K562 (cell line): ENCODE measurements at regions not wholly inside any gene's neighbourhood (a gene's known extent, or its start where the extent isn't known, plus 50 kb on each side); places are given as distances from the start of the nearest gene placed in this dataset.

Source experiments
- ATAC-seq: fragments of 200-7000 bp; cut with Tn5 transposase; 3 replicates; pipeline ENCODE4 v1.9.1; 2020; ENCODE audit warnings: moderate library complexity
- BruUV-seq: library from RNA; stranded (reverse); fragments of 400-500 nt; replicated peaks from 2 replicates; lab custom pipeline; 2021; lab: Mats Ljungman, UMichigan
- CTCF ChIA-PET: fragments of 300-600 bp; formaldehyde crosslinking; extraction: SDS; loops from one replicate; lab custom pipeline; 2021; ENCODE audit warnings: low intra/inter-chr PET ratio; lab: Yijun Ruan, JAX
- POLR2A ChIA-PET: fragments of 300-600, 350-650 bp; sonication (Branson Sonifier 250); formaldehyde crosslinking; extraction: SDS; loops from one replicate; lab custom pipeline; 2021; ENCODE audit warnings: antibody characterized with exemption, inconsistent platforms; lab: Yijun Ruan, JAX
- DNase-seq, 4 experiments: peaks; one replicate each; pipeline versions ENCODE4 v3.0.0 to v3.0.0-alpha.2; 2011 to 2018; ENCODE audit warnings: low spot score in 3 of 4, mixed read lengths in 3 of 4; ENCODE audit errors: extremely low read depth in 1 of 4
- FAIRE-seq: peaks from 2 replicates; lab custom pipeline; 2011; peaks lifted over from hg19 to GRCh38; lab: Jason Lieb, UNC
- H2AFZ ChIP-seq: 2 replicates; pipeline ENCODE4 v1.6.0; 2011; ENCODE audit warnings: low read depth, low read length, control low read depth, inconsistent platforms
- H3K27ac ChIP-seq: fragments of 200-600 bp; 3 replicates; pipeline ENCODE4 v1.8.0; 2011; ENCODE audit warnings: low read depth, mild to moderate bottlenecking, control low read depth, inconsistent platforms, low read length, moderate library complexity, mixed read lengths; ENCODE audit errors: extremely low read depth
- H3K27me3 ChIP-seq, 2 experiments: fragments of 300-600 bp in 1 of 2; 2 replicates in 1 of 2; 3 replicates in 1 of 2; pipeline versions ENCODE4 v1.6.0 to v1.8.0; 2011; ENCODE audit warnings: inconsistent platforms in 2 of 2, low read length in 2 of 2, mild to moderate bottlenecking in 1 of 2, mixed read lengths in 1 of 2, moderate library complexity in 1 of 2; ENCODE audit not compliant: control insufficient read depth in 2 of 2, insufficient read depth in 2 of 2
- H3K36me3 ChIP-seq: fragments of 300-600 bp; 3 replicates; pipeline ENCODE4 v1.8.0; 2011; ENCODE audit warnings: mild to moderate bottlenecking, low read length, inconsistent platforms; ENCODE audit not compliant: control insufficient read depth, insufficient read depth
- H3K4me1 ChIP-seq, 2 experiments: fragments of 200-600 bp in 1 of 2; replicated peaks in 1 of 2; 2 replicates in 1 of 2; 3 replicates in 1 of 2; pipeline versions ENCODE4 v1.5.1 to v1.8.0; 2011; ENCODE audit warnings: inconsistent platforms in 2 of 2, low read length in 2 of 2, mild to moderate bottlenecking in 1 of 2, mixed read lengths in 1 of 2, moderate library complexity in 1 of 2; ENCODE audit not compliant: control insufficient read depth in 2 of 2, insufficient read depth in 2 of 2
- H3K4me2 ChIP-seq: 2 replicates; pipeline ENCODE4 v1.6.1; 2011; ENCODE audit warnings: low read length, control low read depth, inconsistent platforms, mixed read lengths; ENCODE audit not compliant: insufficient read depth
- H3K4me3 ChIP-seq: fragments of 200-600 bp; sonication (generic), shearing (Covaris generic); 2 replicates; pipeline ENCODE4 v1.5.1; 2016; ENCODE audit warnings: control low read depth, inconsistent platforms
- H3K79me2 ChIP-seq: fragments of 200-600 bp; 3 replicates; pipeline ENCODE4 v1.8.0; 2011; ENCODE audit warnings: low read length, inconsistent platforms; ENCODE audit not compliant: control insufficient read depth, insufficient read depth
- H3K9ac ChIP-seq, 2 experiments: 2 replicates each; pipeline versions ENCODE4 v1.6.0 to v1.6.1; 2011; ENCODE audit warnings: low read depth in 2 of 2, low read length in 2 of 2, control low read depth in 1 of 2, inconsistent platforms in 1 of 2, mild to moderate bottlenecking in 1 of 2, mixed read lengths in 1 of 2; ENCODE audit not compliant: insufficient read depth in 1 of 2
- H3K9me1 ChIP-seq: one replicate; pipeline ENCODE4 v1.6.0; 2011; ENCODE audit warnings: inconsistent platforms, mild to moderate bottlenecking, low read length, moderate library complexity; ENCODE audit not compliant: control insufficient read depth, insufficient read depth
- H3K9me3 ChIP-seq: replicated peaks from 2 replicates; pipeline ENCODE4 v1.5.1; 2011; ENCODE audit warnings: low read depth, low read length, inconsistent platforms; ENCODE audit not compliant: control insufficient read depth, insufficient read depth
- H4K20me1 ChIP-seq: replicated peaks from 2 replicates; pipeline ENCODE4 v1.6.1; 2011; ENCODE audit warnings: low read length, inconsistent platforms, mixed read lengths; ENCODE audit not compliant: control insufficient read depth, insufficient read depth
- FIP1L1 ChIP-seq: fragments of 200-400 bp; formaldehyde crosslinking; IDR thresholded peaks from 2 replicates; pipeline ENCODE4 v1.6.1; 2018; ENCODE audit warnings: mild to moderate bottlenecking, low read depth, low read length; ENCODE audit not compliant: poor library complexity, severe bottlenecking
- FOS ChIP-seq: IDR thresholded peaks from 3 replicates; pipeline ENCODE4 v1.6.1; 2011; ENCODE audit not compliant: insufficient read length; ENCODE audit errors: extremely low read depth
- HNRNPH1 ChIP-seq: fragments of 200-400 bp; formaldehyde crosslinking; optimal IDR thresholded peaks from 2 replicates; pipeline ENCODE3; 2017; ENCODE audit warnings: low read depth, mild to moderate bottlenecking, low read length, moderate library complexity
- KAT7 ChIP-seq: sonication (generic); formaldehyde crosslinking; IDR thresholded peaks from 2 replicates; pipeline ENCODE4 v1.8.0; 2022; ENCODE audit warnings: missing genetic modification reagents, mild to moderate bottlenecking, borderline replicate concordance
- KLF6 ChIP-seq: fragments of 250-450 bp; sonication (Bioruptor Pico); IDR thresholded peaks from 2 replicates; pipeline ENCODE4 v1.4.0; 2020; ENCODE audit warnings: mild to moderate bottlenecking, moderate library complexity, borderline replicate concordance
- ZFP36 ChIP-seq: fragments of 150-350 bp; IDR thresholded peaks from 2 replicates; pipeline ENCODE4 v1.6.1; 2018; ENCODE audit warnings: low read length, low read depth; ENCODE audit not compliant: partially characterized antibody
- ZKSCAN1 ChIP-seq: fragments of 150-350 bp; IDR thresholded peaks from 2 replicates; pipeline ENCODE4 v1.6.1; 2016; ENCODE audit warnings: low read depth, low read length
- ZNF23 ChIP-seq: fragments of 250-450 bp; sonication (Bioruptor Pico); IDR thresholded peaks from 2 replicates; pipeline ENCODE4 v1.4.0; 2020; ENCODE audit warnings: mild to moderate bottlenecking
- ZNF511 ChIP-seq: sonication (generic); formaldehyde crosslinking; IDR thresholded peaks from 2 replicates; pipeline ENCODE4 v1.8.0; 2022; ENCODE audit warnings: mild to moderate bottlenecking, missing genetic modification reagents
- ZNF589 ChIP-seq: fragments of 200-800 bp; sonication (Bioruptor generic); IDR thresholded peaks from 2 replicates; pipeline ENCODE4 v1.6.1; 2016; ENCODE audit warnings: low read depth, missing genetic modification characterization, missing compliant biosample characterization
- WGBS: fragments of 100-300 bp; shearing (Covaris generic); methylation state at CpG from one replicate; pipeline ENCODE4 v1.1.6; 2016; ENCODE audit warnings: low coverage, mixed read lengths; ENCODE audit not compliant: insufficient coverage; ENCODE audit errors: missing lambda C conversion rate; 5-methylcytosine and 5-hydroxymethylcytosine counted together
- in situ Hi-C: fragments of 300-500 bp; cut with MboI; formaldehyde crosslinking; loops from 4 replicates; pipeline ENCODE4 v1.15.0; 2018; ENCODE audit warnings: inconsistent platforms, mixed read lengths
- intact Hi-C: fragments of 100-400 bp; cut with micrococcal nuclease; formaldehyde crosslinking; loops from 2 replicates; pipeline ENCODE4 v1.14.2; 2022

- intact Hi-C loops (no loop called here), in situ Hi-C loops (loop anchor here (25.0 kb wide), 1 partner anchor 1129 kb away; no protein-coding TSS in a partner anchor)
- Histone ChIP-seq H3K9ac (no peak overlapping the region), H3K9me3 (no peaks in the 10 kb centered on the region), H3K4me1 (no peaks in the 10 kb centered on the region), H2AFZ (no peak overlapping the region), H4K20me1 (no peaks in the 10 kb centered on the region), H3K79me2 (no peaks in the 10 kb centered on the region), H3K27me3 (peaks cover 0 to 35% of the 10 kb centered on the region in 2 experiments; a peak in 2 of 5 replicates), H3K36me3 (no peaks in the 10 kb centered on the region), H3K4me2 (no peak overlapping the region), H3K9me1 (no peaks in the 10 kb centered on the region), H3K4me3 (no peak overlapping the region), H3K27ac (no peak overlapping the region)
- TF ChIP-seq ZNF589 (CRISPR knock-in tag), result no peak
- no peak for TF ChIP-seq ZNF23 (CRISPR knock-in tag)
- TF ChIP-seq ZKSCAN1, result peak; percentile 68; the same call in 1 of the 2 replicates
- 2% methylated on average over 7 of the region's 7 CpGs for WGBS
- POLR2A ChIA-PET, result interaction anchor here (0.6 kb wide), 2 partner anchors 22 to 463 kb away, joined by 3 read pairs; no protein-coding TSS in a partner anchor
- FAIRE-seq (no peak), ATAC-seq (no peak), DNase-seq (no peak)
- CTCF ChIA-PET, result no interaction called here
- BruUV-seq, result no TSS peak
Measured at GRCh38 chr13:111483621-111483987, 163.2 kb downstream of the TEX29 start.

GRCh38 chr13:111484141-111484925 lies 163.9 kb downstream of the TEX29 start:
- 2% methylated on average over 17 of the region's 22 CpGs for WGBS
- FAIRE-seq, result no peak
- H3K4me3 ChIP-seq, result no peak overlapping the region
- no TSS peak for BruUV-seq
- ChIA-PET POLR2A (interaction anchor here (0.6 to 0.7 kb wide), 2 partner anchors 21 to 462 kb away, joined by 3 read pairs; no protein-coding TSS in a partner anchor), CTCF (no interaction called here)
- no peaks in the 10 kb centered on the region for H3K9me3 ChIP-seq
- H3K27ac ChIP-seq, result no peak overlapping the region
- H3K4me1 ChIP-seq, result no peaks in the 10 kb centered on the region
- no peak for ATAC-seq
- no peak overlapping the region for H3K4me2 ChIP-seq
- intact Hi-C loops, result no loop called here
- no peak for DNase-seq
- in situ Hi-C loops, result loop anchor here (25.0 kb wide), 1 partner anchor 1128 kb away; no protein-coding TSS in a partner anchor
- H3K27me3 ChIP-seq, result peaks cover 0 to 34% of the 10 kb centered on the region in 2 experiments; a peak in 2 of 5 replicates
- no peak overlapping the region for H3K9ac ChIP-seq
- H3K36me3 ChIP-seq, result no peaks in the 10 kb centered on the region
- no peak overlapping the region for H2AFZ ChIP-seq
- no peaks in the 10 kb centered on the region for H4K20me1 ChIP-seq
- H3K79me2 ChIP-seq, result no peaks in the 10 kb centered on the region
- no peaks in the 10 kb centered on the region for H3K9me1 ChIP-seq
- no peak for TF ChIP-seq HNRNPH1
- no peak for TF ChIP-seq KLF6
- TF ChIP-seq ZNF511 (CRISPR knock-in tag), result no peak
- no peak for TF ChIP-seq FIP1L1
- no peak for TF ChIP-seq KAT7 (CRISPR knock-in tag)
- no peak for TF ChIP-seq FOS
- TF ChIP-seq ZFP36, result no peak
